ENCODE measurements at regions not wholly inside any gene's neighbourhood (a gene's known extent, or its start where the extent isn't known, plus 50 kb on each side); places are given as distances from the start of the nearest gene placed in this dataset.

- H2AFZ ChIP-seq (replicated peaks; ENCODE audit: low read length, poor library complexity), result no peak overlapping the region
- dilution Hi-C loops (cut with HindIII; ENCODE audit: low sequenced_read_pairs, unreplicated experiment), result no loop called here
- no peak overlapping the region for H3K23ac ChIP-seq (ENCODE audit: low read depth, low read length)
- no peaks in the 10 kb centered on the region for H3K4me1 ChIP-seq (ENCODE audit: control insufficient read depth, insufficient read depth, low read length)
- H3K18ac ChIP-seq (ENCODE audit: low read depth, low read length), result no peak overlapping the region
- H3K27ac ChIP-seq (ENCODE audit: insufficient read depth, low read length), result no peak overlapping the region
- H2BK5ac ChIP-seq (ENCODE audit: low read depth, low read length, poor library complexity, severe bottlenecking), result no peak overlapping the region
- ChIA-PET POLR2A (ENCODE audit: unreplicated experiment) (no interaction called here), CTCF (interaction anchor here (0.5 kb wide), 1 partner anchor 407 kb away, joined by 3 read pairs; no protein-coding TSS in a partner anchor)
- BruUV-seq (replicated peaks), result no TSS peak
- TF ChIP-seq BHLHE40 (IDR thresholded peaks at IDR 0.05; ENCODE audit: low read depth, low read length), result no peak
- TF ChIP-seq MXI1 (IDR thresholded peaks at IDR 0.05; ENCODE audit: borderline replicate concordance, low read depth, low read length), result no peak
- no peak for TF ChIP-seq SMC3 (IDR thresholded peaks at IDR 0.05; ENCODE audit: low read depth, low read length)
- no peak for TF ChIP-seq FOS (IDR thresholded peaks at IDR 0.05; ENCODE audit: low read depth, low read length)
- TF ChIP-seq ELK1 (IDR thresholded peaks at IDR 0.05; ENCODE audit: borderline replicate concordance, low read depth, low read length), result no peak
- TF ChIP-seq CEBPB (IDR thresholded peaks at IDR 0.05; ENCODE audit: low read depth, low read length), result no peak
- TF ChIP-seq MAZ (IDR thresholded peaks at IDR 0.05; ENCODE audit: borderline replicate concordance, low read depth, low read length), result no peak
- no peak for TF ChIP-seq CHD1 (IDR thresholded peaks at IDR 0.05; ENCODE audit: low read depth, low read length)
- no peak for TF ChIP-seq RFX5 (IDR thresholded peaks at IDR 0.05; ENCODE audit: low read depth, low read length)
- no peak for TF ChIP-seq NFE2L2 (IDR thresholded peaks at IDR 0.05; ENCODE audit: low read depth, low read length)
- TF ChIP-seq RAD21 (IDR thresholded peaks at IDR 0.05; ENCODE audit: low read length), result no peak
- TF ChIP-seq RCOR1 (IDR thresholded peaks at IDR 0.05; ENCODE audit: insufficient replicate concordance, low read length), result no peak
- no peak for TF ChIP-seq MAFK (IDR thresholded peaks at IDR 0.05; ENCODE audit: low read depth, low read length)
- TF ChIP-seq CTCF (conservative IDR thresholded peaks at IDR 0.05; ENCODE audit: low read depth, low read length), result no peak
- TF ChIP-seq POLR2A (IDR thresholded peaks at IDR 0.05; ENCODE audit: low read depth, low read length), result no peak
- no peak for TF ChIP-seq USF2 (IDR thresholded peaks at IDR 0.05; ENCODE audit: low read depth, low read length)
- intact Hi-C loops (cut with micrococcal nuclease), result no loop called here
- no peak overlapping the region for H2AK9ac ChIP-seq (replicated peaks; ENCODE audit: low read depth, low read length, poor library complexity)
- no peaks in the 10 kb centered on the region for H4K20me1 ChIP-seq (ENCODE audit: insufficient read depth, low read length)
- no peak overlapping the region for H2BK15ac ChIP-seq (ENCODE audit: low read depth, low read length)
- H3K9me3 ChIP-seq (ENCODE audit: control insufficient read depth, insufficient read depth, low read length), result no peaks in the 10 kb centered on the region; the same call in 1 of the 2 replicates
- H2AK5ac ChIP-seq (ENCODE audit: low read depth, low read length), result no peak overlapping the region
- no peak overlapping the region for H4K91ac ChIP-seq (ENCODE audit: insufficient read depth, low read depth, low read length)
- ATAC-seq (ENCODE audit: low read depth) (no peak), DNase-seq (no peak)
- H3K36me3 ChIP-seq (ENCODE audit: control insufficient read depth, insufficient read depth, low read length), result no peaks in the 10 kb centered on the region
- H3K4ac ChIP-seq (ENCODE audit: low read depth, low read length), result no peak overlapping the region
- H2BK120ac ChIP-seq (ENCODE audit: low read depth, low read length), result no peak overlapping the region
- peaks cover 25% of the 10 kb centered on the region for H3K27me3 ChIP-seq (ENCODE audit: control insufficient read depth, insufficient read depth, low read length)
- H3K14ac ChIP-seq (replicated peaks; ENCODE audit: low read depth, low read length), result no peak overlapping the region
- H3K79me1 ChIP-seq (ENCODE audit: low read depth in 1 of 2, low read length in 2 of 2), result no peaks in the 10 kb centered on the region
- no peak overlapping the region for H2BK20ac ChIP-seq (ENCODE audit: low read depth, low read length)
- H4K5ac ChIP-seq (ENCODE audit: low read depth, low read length), result no peak overlapping the region
- H3K9ac ChIP-seq (ENCODE audit: low read depth, low read length), result no peak overlapping the region
- no CpG with 5 or more reads among the region's 5 CpGs for WGBS, 2 experiments (ENCODE audit: extremely low coverage in 2 of 2, insufficient read length in 1 of 2)
- no peaks in the 10 kb centered on the region for H3K9me1 ChIP-seq (ENCODE audit: insufficient read depth, low read length)
- in situ Hi-C loops (cut with MboI; ENCODE audit: low sequenced_read_pairs), result no loop called here
- H3K4me3 ChIP-seq (ENCODE audit: insufficient read depth, low read depth, low read length), result no peak overlapping the region
- H4K8ac ChIP-seq (ENCODE audit: low read depth in 2 of 2, low read length in 2 of 2), result no peak overlapping the region
- no peak overlapping the region for H3K56ac ChIP-seq (ENCODE audit: extremely low read depth, insufficient read depth, low read length)
- H3K4me2 ChIP-seq (ENCODE audit: low read depth, low read length), result no peak overlapping the region
Observed at GRCh38 chr3:72174890-72175289, 389.9 kb upstream of the PROK2 start.

Measured in IMR-90 (cell line).